Ishikawa (cell line): ENCODE measurements at regions not wholly inside any gene's neighbourhood (a gene's known extent, or its start where the extent isn't known, plus 50 kb on each side); places are given as distances from the start of the nearest gene placed in this dataset.

Source experiments
- CREB1 ChIP-seq: IDR thresholded peaks from 2 replicates; pipeline ENCODE4 v1.6.1; 2012; ENCODE audit warnings: low read depth
- EP300 ChIP-seq: IDR thresholded peaks from 2 replicates; pipeline ENCODE4 v1.6.1; 2012; ENCODE audit warnings: borderline replicate concordance
- MAX ChIP-seq: IDR thresholded peaks from 2 replicates; pipeline ENCODE4 v1.6.1; 2012
- TAF1 ChIP-seq: IDR thresholded peaks from 2 replicates; pipeline ENCODE4 v1.6.1; 2012; ENCODE audit warnings: low read depth, mild to moderate bottlenecking
- ZBTB7A ChIP-seq: IDR thresholded peaks from 2 replicates; pipeline ENCODE4 v1.6.1; 2012; ENCODE audit warnings: low read depth
- TF ChIP-seq, protein P1 (sequence below): IDR thresholded peaks from 2 replicates; pipeline ENCODE4 v1.6.1; 2012
- TF ChIP-seq, protein P2 (sequence below): IDR thresholded peaks from 2 replicates; pipeline ENCODE4 v1.6.1; 2012; ENCODE audit warnings: low read depth, mild to moderate bottlenecking

GRCh38 chr4:4641254-4641653 lies 99.4 kb upstream of the STX18 start:
- TF ChIP-seq MAX (no peak), TAF1 (no peak), EP300 (no peak), CREB1 (no peak), ZBTB7A (no peak)
- TF ChIP-seq, protein P1, sequence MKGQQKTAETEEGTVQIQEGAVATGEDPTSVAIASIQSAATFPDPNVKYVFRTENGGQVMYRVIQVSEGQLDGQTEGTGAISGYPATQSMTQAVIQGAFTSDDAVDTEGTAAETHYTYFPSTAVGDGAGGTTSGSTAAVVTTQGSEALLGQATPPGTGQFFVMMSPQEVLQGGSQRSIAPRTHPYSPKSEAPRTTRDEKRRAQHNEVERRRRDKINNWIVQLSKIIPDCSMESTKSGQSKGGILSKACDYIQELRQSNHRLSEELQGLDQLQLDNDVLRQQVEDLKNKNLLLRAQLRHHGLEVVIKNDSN, result no peak
- TF ChIP-seq, protein P2, sequence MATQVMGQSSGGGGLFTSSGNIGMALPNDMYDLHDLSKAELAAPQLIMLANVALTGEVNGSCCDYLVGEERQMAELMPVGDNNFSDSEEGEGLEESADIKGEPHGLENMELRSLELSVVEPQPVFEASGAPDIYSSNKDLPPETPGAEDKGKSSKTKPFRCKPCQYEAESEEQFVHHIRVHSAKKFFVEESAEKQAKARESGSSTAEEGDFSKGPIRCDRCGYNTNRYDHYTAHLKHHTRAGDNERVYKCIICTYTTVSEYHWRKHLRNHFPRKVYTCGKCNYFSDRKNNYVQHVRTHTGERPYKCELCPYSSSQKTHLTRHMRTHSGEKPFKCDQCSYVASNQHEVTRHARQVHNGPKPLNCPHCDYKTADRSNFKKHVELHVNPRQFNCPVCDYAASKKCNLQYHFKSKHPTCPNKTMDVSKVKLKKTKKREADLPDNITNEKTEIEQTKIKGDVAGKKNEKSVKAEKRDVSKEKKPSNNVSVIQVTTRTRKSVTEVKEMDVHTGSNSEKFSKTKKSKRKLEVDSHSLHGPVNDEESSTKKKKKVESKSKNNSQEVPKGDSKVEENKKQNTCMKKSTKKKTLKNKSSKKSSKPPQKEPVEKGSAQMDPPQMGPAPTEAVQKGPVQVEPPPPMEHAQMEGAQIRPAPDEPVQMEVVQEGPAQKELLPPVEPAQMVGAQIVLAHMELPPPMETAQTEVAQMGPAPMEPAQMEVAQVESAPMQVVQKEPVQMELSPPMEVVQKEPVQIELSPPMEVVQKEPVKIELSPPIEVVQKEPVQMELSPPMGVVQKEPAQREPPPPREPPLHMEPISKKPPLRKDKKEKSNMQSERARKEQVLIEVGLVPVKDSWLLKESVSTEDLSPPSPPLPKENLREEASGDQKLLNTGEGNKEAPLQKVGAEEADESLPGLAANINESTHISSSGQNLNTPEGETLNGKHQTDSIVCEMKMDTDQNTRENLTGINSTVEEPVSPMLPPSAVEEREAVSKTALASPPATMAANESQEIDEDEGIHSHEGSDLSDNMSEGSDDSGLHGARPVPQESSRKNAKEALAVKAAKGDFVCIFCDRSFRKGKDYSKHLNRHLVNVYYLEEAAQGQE, result no peak
